Activated CD4-positive, alpha-beta T cell treated with anti-CD3 and anti-CD28 coated beads for 24 hours (primary cell): ENCODE measurements at regions not wholly inside any gene's neighbourhood (a gene's known extent, or its start where the extent isn't known, plus 50 kb on each side); places are given as distances from the start of the nearest gene placed in this dataset.

ENCODE experiments used
- DNase-seq, 2 donors: peaks; one replicate each; pipeline ENCODE4 v3.0.0-alpha.2; 2020; ENCODE audit warnings: low read depth in 2 of 2

- DNase-seq = no peak
Measured at GRCh38 chr5:89992201-89992600, 417.4 kb downstream of the CETN3 start.

GRCh38 chr5:89991592-89991991 is 418.0 kb downstream of the CETN3 start:
- DNase-seq = no peak

- DNase-seq = no peak
Measured at GRCh38 chr5:89989776-89990175, 419.8 kb downstream of the CETN3 start.

- DNase-seq = no peak
Measured at GRCh38 chr5:89988998-89989655, 420.4 kb downstream of the CETN3 start.

GRCh38 chr5:89988129-89988810 is 421.3 kb downstream of the CETN3 start:
- no peak for DNase-seq

GRCh38 chr5:89983216-89983615 is 426.3 kb downstream of the CETN3 start:
- no peak for DNase-seq

- DNase-seq = no peak
Measured at GRCh38 chr5:89981878-89982773, 427.4 kb downstream of the CETN3 start.

- DNase-seq = no peak
Measured at GRCh38 chr5:89981021-89981420, 428.5 kb downstream of the CETN3 start.

- no peak for DNase-seq
Measured at GRCh38 chr5:89973516-89973915, 436.0 kb downstream of the CETN3 start.

- no peak for DNase-seq
Measured at GRCh38 chr5:89972901-89973300, 436.7 kb downstream of the CETN3 start.

- no peak for DNase-seq
Measured at GRCh38 chr5:89968958-89969381, 440.6 kb downstream of the CETN3 start.

GRCh38 chr5:89967771-89968444 is 441.6 kb downstream of the CETN3 start:
- no peak for DNase-seq

- DNase-seq = no peak
Measured at GRCh38 chr5:89956838-89957237, 452.7 kb downstream of the CETN3 start.

- no peak for DNase-seq
Measured at GRCh38 chr5:89954916-89955315, 454.6 kb downstream of the CETN3 start.

GRCh38 chr5:89951876-89952275 is 457.7 kb downstream of the CETN3 start:
- no peak for DNase-seq

- DNase-seq = no peak
Measured at GRCh38 chr5:89950234-89950633, 459.3 kb downstream of the CETN3 start.

GRCh38 chr5:89948977-89949376 is 460.6 kb downstream of the CETN3 start:
- no peak for DNase-seq

- DNase-seq = no peak
Measured at GRCh38 chr5:89946916-89947315, 462.6 kb downstream of the CETN3 start.

GRCh38 chr5:89946508-89946907 is 463.0 kb downstream of the CETN3 start:
- no peak for DNase-seq

GRCh38 chr5:89942171-89942570 is 467.4 kb downstream of the CETN3 start:
- DNase-seq = no peak

- DNase-seq = no peak
Measured at GRCh38 chr5:89936576-89936975, 473.0 kb downstream of the CETN3 start.

GRCh38 chr5:89934069-89934468 is 475.5 kb downstream of the CETN3 start:
- DNase-seq = no peak
